ENCODE measurements at regions not wholly inside any gene's neighbourhood (a gene's known extent, or its start where the extent isn't known, plus 50 kb on each side); places are given as distances from the start of the nearest gene placed in this dataset.

DNA sequence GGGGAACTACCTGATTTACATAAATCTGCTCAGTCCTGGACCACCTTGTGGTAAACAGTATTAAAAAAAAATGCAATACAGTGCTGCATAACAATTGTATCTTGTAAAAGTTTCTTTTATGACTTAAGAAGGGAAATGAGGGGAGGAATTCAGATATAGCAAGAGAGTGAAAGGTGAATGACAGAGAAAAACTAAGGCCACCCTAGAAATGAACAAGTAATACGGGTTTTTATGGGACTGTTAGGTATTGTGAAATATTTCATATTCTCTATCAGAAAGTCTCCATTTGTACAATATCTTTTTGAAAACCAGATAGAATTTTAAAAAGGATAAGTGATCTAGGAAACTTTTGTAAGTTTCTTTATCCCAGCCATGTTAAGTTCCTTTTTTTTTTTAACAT is 69.7 kb upstream of the NOCT start:
- no peak for DNase-seq
- intact Hi-C loops (cut with micrococcal nuclease), result no loop called here
- no peaks in the 10 kb centered on the region for H3K27me3 Mint-ChIP-seq
- no peak overlapping the region for H3K4me3 Mint-ChIP-seq
- TF ChIP-seq, protein P1, sequence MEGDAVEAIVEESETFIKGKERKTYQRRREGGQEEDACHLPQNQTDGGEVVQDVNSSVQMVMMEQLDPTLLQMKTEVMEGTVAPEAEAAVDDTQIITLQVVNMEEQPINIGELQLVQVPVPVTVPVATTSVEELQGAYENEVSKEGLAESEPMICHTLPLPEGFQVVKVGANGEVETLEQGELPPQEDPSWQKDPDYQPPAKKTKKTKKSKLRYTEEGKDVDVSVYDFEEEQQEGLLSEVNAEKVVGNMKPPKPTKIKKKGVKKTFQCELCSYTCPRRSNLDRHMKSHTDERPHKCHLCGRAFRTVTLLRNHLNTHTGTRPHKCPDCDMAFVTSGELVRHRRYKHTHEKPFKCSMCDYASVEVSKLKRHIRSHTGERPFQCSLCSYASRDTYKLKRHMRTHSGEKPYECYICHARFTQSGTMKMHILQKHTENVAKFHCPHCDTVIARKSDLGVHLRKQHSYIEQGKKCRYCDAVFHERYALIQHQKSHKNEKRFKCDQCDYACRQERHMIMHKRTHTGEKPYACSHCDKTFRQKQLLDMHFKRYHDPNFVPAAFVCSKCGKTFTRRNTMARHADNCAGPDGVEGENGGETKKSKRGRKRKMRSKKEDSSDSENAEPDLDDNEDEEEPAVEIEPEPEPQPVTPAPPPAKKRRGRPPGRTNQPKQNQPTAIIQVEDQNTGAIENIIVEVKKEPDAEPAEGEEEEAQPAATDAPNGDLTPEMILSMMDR (IDR thresholded peaks at IDR 0.05), result no peak
- no peak for ATAC-seq
- ChIA-PET CTCF (no interaction called here), POLR2A (no interaction called here)
- no peaks in the 10 kb centered on the region for H3K4me1 Mint-ChIP-seq (ENCODE audit: low read depth)
- no peaks in the 10 kb centered on the region for H3K9me3 Mint-ChIP-seq
- H3K36me3 Mint-ChIP-seq (ENCODE audit: low read depth), result no peaks in the 10 kb centered on the region
- H3K27ac Mint-ChIP-seq, result no peak overlapping the region

DNA sequence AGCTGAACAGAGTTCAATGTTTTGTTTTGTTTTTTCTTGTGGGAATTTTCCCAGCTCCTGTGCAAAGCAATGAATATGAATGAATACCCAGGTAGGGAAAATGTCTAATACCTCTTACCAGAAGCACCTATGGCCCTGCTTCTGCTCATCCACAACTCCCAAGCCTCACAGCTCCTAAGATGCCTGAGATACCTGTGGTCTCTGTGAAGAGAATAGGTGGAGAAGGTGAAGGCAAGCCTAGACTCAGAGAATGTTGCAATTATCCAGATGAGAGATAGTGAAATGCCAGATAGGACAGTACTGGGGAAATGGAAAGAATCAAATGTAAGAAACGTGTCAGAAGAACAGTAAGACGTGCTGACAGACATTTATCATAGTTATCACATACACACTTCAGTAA is 70.2 kb upstream of the NOCT start:
- H3K4me1 Mint-ChIP-seq (ENCODE audit: low read depth), result no peaks in the 10 kb centered on the region
- TF ChIP-seq, protein P1 (IDR thresholded peaks at IDR 0.05), result no peak
- no peaks in the 10 kb centered on the region for H3K36me3 Mint-ChIP-seq (ENCODE audit: low read depth)
- ATAC-seq, result no peak
- CTCF ChIA-PET, result no interaction called here
- H3K27ac Mint-ChIP-seq, result no peak overlapping the region
- intact Hi-C loops (cut with micrococcal nuclease), result no loop called here
- no peak for DNase-seq
- H3K4me3 Mint-ChIP-seq, result no peak overlapping the region
- POLR2A ChIA-PET, result no interaction called here
- no peaks in the 10 kb centered on the region for H3K9me3 Mint-ChIP-seq
- no peaks in the 10 kb centered on the region for H3K27me3 Mint-ChIP-seq

DNA sequence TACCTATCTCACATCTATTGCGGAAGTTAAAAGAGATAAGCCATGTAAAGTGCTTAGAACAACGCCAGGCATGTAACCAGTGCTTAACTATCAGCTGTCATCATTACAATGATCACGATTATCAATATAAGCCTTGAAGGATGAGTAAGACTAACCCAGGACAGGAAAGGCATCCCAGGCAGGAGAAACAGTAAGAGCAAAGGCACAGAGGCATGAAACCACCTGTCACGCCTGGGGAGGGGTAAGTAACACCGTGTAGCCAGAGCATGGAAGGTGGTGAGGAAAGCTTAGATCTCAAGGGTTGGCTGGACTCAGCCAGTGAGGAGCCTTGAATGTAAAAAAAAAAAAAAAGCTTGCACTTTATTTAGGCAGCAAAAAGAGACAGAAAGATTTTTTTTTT is 71.7 kb upstream of the NOCT start:
- POLR2A ChIA-PET, result no interaction called here
- H3K9me3 Mint-ChIP-seq, result no peaks in the 10 kb centered on the region
- H3K4me3 Mint-ChIP-seq, result no peak overlapping the region
- no peaks in the 10 kb centered on the region for H3K36me3 Mint-ChIP-seq (ENCODE audit: low read depth)
- ATAC-seq, result no peak
- no peaks in the 10 kb centered on the region for H3K4me1 Mint-ChIP-seq (ENCODE audit: low read depth)
- H3K27me3 Mint-ChIP-seq, result no peaks in the 10 kb centered on the region
- TF ChIP-seq, protein P1 (IDR thresholded peaks at IDR 0.05), result no peak
- CTCF ChIA-PET, result no interaction called here
- DNase-seq, result no peak
- intact Hi-C loops (cut with micrococcal nuclease), result no loop called here
- H3K27ac Mint-ChIP-seq, result no peak overlapping the region

DNA sequence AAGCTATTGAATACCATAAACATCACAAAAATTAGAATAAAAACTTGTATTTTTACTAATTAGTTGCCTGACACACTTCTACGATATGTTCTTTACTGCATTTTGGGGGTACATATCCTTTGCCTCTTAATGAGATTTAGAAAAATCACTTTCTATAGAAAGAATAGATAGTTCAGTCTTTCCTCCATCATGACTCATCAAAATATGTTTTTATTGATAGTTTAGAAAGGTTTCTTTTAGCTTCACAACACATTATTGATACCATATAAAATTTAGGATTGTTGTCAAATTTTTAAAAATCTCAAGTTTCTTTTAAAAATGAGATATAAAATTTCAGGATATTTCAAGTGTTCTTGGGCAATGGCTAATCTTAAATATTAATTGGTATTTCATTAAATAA is 74.5 kb upstream of the NOCT start:
- ChIA-PET POLR2A (no interaction called here), CTCF (no interaction called here)

DNA sequence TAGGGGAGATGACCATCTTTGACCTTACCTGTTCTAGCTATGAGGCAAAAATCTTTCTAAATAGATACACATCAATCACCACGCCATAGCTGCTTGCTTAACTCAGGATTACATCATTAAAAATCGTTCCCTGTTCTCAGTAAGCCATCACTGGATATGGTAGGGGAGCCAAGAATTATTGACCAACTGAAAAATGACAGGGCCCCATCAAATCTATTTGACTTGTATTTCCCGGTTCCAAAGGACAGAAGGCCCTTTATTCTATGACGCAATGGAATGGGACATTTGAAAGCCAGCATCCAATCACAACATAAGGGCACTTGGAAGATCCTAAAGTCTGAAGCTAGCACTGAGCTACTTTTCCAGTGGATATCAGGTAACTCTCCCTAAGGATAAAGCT is 75.6 kb upstream of the NOCT start:
- intact Hi-C loops (cut with micrococcal nuclease), result no loop called here
- POLR2A ChIA-PET, result no interaction called here
- CTCF ChIA-PET, result interaction anchor here (0.9 kb wide), 1 partner anchor 90 kb away, joined by 3 read pairs; no protein-coding TSS in a partner anchor

More for the DNA sequence above, 74.5 kb upstream of the NOCT start:
- Mint-ChIP-seq H3K4me3 (no peak overlapping the region), H3K27me3 (no peaks in the 10 kb centered on the region), H3K27ac (no peak overlapping the region), H3K36me3 (ENCODE audit: low read depth) (no peaks in the 10 kb centered on the region), H3K4me1 (ENCODE audit: low read depth) (no peaks in the 10 kb centered on the region), H3K9me3 (no peaks in the 10 kb centered on the region)
- TF ChIP-seq, protein P1 (IDR thresholded peaks at IDR 0.05), result no peak
- intact Hi-C loops (cut with micrococcal nuclease), result no loop called here
- DNase-seq (no peak), ATAC-seq (no peak)

More for the DNA sequence above, 75.6 kb upstream of the NOCT start:
- ATAC-seq (no peak), DNase-seq (no peak)
- TF ChIP-seq, protein P1 (IDR thresholded peaks at IDR 0.05), result no peak
- Mint-ChIP-seq H3K27me3 (no peaks in the 10 kb centered on the region), H3K36me3 (ENCODE audit: low read depth) (no peaks in the 10 kb centered on the region), H3K9me3 (no peaks in the 10 kb centered on the region), H3K27ac (no peak overlapping the region), H3K4me3 (no peak overlapping the region), H3K4me1 (ENCODE audit: low read depth) (no peaks in the 10 kb centered on the region)
